B cell (primary cell): ENCODE measurements at regions not wholly inside any gene's neighbourhood (a gene's known extent, or its start where the extent isn't known, plus 50 kb on each side); places are given as distances from the start of the nearest gene placed in this dataset.

Experiments
- CTCF ChIP-seq: fragments of 200-600 bp; IDR thresholded peaks from one replicate; pipeline ENCODE4 v1.8.0; 2022; ENCODE audit warnings: antibody characterized with exemption, mild to moderate bottlenecking
- EZH2 ChIP-seq: IDR thresholded peaks from 2 replicates; pipeline ENCODE4 v1.6.1; 2012; ENCODE audit warnings: borderline replicate concordance, low read depth, mild to moderate bottlenecking, moderate library complexity, low read length; ENCODE audit not compliant: insufficient read depth, poor library complexity, severe bottlenecking

GRCh38 chr12:5217936-5218335 lies 174.3 kb downstream of the KCNA5 start:
- no peak for TF ChIP-seq CTCF
- no peak for TF ChIP-seq EZH2
